ENCODE measurements at regions not wholly inside any gene's neighbourhood (a gene's known extent, or its start where the extent isn't known, plus 50 kb on each side); places are given as distances from the start of the nearest gene placed in this dataset.

DNA sequence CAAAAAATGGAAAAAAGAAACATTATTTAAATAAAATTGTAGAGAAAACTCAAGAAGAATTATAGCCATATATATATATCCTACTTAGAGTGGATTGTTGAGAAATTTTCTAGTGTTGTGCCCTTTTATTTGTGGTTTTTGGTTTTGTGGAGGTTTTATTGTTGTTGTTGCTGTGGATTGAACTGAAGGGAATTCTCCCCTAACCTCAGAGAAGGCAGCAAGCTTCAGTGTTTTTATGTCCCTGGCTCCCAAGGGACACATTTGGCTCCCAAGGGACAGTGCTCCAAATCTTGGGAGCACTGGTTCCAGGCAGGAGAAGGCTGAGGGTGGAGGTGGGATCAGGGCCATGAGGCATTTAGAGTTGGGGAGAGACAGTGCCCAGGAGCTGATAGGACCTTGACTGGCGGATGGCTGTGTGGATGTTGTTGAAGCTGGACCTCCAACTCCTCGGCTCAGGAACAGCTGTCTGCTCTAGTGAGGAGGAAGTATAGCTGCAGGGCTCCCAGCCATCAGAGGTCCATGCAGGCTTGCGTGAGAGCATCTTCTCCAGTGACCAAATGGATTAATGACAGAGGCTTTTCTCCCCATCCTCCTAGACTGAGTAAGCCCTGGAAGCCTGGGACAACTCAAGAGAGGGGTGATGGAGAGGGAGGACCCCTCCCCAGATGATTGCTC is 100.5 kb downstream of the TEX35 start:
- TF ChIP-seq, protein P1, sequence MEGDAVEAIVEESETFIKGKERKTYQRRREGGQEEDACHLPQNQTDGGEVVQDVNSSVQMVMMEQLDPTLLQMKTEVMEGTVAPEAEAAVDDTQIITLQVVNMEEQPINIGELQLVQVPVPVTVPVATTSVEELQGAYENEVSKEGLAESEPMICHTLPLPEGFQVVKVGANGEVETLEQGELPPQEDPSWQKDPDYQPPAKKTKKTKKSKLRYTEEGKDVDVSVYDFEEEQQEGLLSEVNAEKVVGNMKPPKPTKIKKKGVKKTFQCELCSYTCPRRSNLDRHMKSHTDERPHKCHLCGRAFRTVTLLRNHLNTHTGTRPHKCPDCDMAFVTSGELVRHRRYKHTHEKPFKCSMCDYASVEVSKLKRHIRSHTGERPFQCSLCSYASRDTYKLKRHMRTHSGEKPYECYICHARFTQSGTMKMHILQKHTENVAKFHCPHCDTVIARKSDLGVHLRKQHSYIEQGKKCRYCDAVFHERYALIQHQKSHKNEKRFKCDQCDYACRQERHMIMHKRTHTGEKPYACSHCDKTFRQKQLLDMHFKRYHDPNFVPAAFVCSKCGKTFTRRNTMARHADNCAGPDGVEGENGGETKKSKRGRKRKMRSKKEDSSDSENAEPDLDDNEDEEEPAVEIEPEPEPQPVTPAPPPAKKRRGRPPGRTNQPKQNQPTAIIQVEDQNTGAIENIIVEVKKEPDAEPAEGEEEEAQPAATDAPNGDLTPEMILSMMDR (IDR thresholded peaks at IDR 0.05): no peak
- TF ChIP-seq EP300 (IDR thresholded peaks at IDR 0.05) (no peak), POLR2AphosphoS5 (IDR thresholded peaks at IDR 0.05) (no peak), POLR2A (IDR thresholded peaks at IDR 0.05) (no peak)

Measured in gastroesophageal sphincter (tissue), 3 donors.